K562 (cell line): ENCODE measurements at regions not wholly inside any gene's neighbourhood (a gene's known extent, or its start where the extent isn't known, plus 50 kb on each side); places are given as distances from the start of the nearest gene placed in this dataset.

ENCODE experiments used
- BCOR ChIP-seq: fragments of 450-650 bp; IDR thresholded peaks from 2 replicates; pipeline ENCODE4 v1.6.1; 2016
- ERF ChIP-seq: fragments of 450-650 bp; formaldehyde crosslinking; IDR thresholded peaks from 2 replicates; pipeline ENCODE4 v1.4.0; 2020; ENCODE audit warnings: mild to moderate bottlenecking, mixed read lengths
- HLTF ChIP-seq: fragments of 450-650 bp; IDR thresholded peaks from 2 replicates; pipeline ENCODE4 v1.6.1; 2016
- RBM39 ChIP-seq: fragments of 200-400 bp; formaldehyde crosslinking; optimal IDR thresholded peaks from 2 replicates; pipeline ENCODE3; 2018; ENCODE audit warnings: low read depth, low read length
- SMAD3 ChIP-seq: fragments of 450-650 bp; formaldehyde crosslinking; conservative IDR thresholded peaks from 2 replicates; pipeline ENCODE4 v1.4.0; 2020; ENCODE audit warnings: mild to moderate bottlenecking
- ZNF217 ChIP-seq: sonication (generic); formaldehyde crosslinking; IDR thresholded peaks from 2 replicates; pipeline ENCODE4 v1.8.0; 2022; ENCODE audit warnings: mild to moderate bottlenecking, missing genetic modification reagents
- TF ChIP-seq, protein P1 (sequence below): fragments of 250-450 bp; sonication (Bioruptor Pico); IDR thresholded peaks from 2 replicates; pipeline ENCODE4 v1.9.0; 2021; ENCODE audit warnings: mild to moderate bottlenecking, inconsistent platforms
- TF ChIP-seq, protein P2 (sequence below): fragments of 450-650 bp; IDR thresholded peaks from 2 replicates; pipeline ENCODE4 v1.7.0; 2016; ENCODE audit warnings: borderline replicate concordance
- TF ChIP-seq, protein P3 (sequence below): fragments of 200-800 bp; sonication (Bioruptor generic); IDR thresholded peaks from 2 replicates; pipeline ENCODE4 v1.6.1; 2017; ENCODE audit warnings: missing genetic modification characterization, missing compliant biosample characterization
- TF ChIP-seq, protein P4 (sequence below): sonication (generic); formaldehyde crosslinking; IDR thresholded peaks from 2 replicates; pipeline ENCODE4 v1.8.1; 2023; ENCODE audit warnings: mild to moderate bottlenecking, missing genetic modification reagents

DNA sequence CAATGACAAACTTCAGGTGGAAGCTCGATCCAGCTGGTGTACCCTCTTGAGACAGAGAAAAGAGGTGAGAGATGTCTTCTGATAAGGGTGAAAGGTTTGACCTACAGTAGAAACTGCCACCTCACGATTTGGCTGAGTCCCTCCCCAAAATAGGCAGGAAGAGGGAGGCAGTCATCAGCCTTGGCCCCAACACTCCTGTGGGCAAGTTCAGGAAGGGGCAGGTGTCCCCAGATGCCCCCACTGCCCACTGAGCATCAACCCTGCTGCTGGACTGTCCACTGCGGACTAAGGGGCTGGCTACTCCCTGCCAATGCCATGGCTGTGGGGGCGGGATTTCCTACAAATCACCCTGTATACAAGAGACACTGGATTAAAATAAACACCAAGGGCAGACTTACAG lies 441.4 kb downstream of the BUD13 start (continued):
- TF ChIP-seq, protein P1, sequence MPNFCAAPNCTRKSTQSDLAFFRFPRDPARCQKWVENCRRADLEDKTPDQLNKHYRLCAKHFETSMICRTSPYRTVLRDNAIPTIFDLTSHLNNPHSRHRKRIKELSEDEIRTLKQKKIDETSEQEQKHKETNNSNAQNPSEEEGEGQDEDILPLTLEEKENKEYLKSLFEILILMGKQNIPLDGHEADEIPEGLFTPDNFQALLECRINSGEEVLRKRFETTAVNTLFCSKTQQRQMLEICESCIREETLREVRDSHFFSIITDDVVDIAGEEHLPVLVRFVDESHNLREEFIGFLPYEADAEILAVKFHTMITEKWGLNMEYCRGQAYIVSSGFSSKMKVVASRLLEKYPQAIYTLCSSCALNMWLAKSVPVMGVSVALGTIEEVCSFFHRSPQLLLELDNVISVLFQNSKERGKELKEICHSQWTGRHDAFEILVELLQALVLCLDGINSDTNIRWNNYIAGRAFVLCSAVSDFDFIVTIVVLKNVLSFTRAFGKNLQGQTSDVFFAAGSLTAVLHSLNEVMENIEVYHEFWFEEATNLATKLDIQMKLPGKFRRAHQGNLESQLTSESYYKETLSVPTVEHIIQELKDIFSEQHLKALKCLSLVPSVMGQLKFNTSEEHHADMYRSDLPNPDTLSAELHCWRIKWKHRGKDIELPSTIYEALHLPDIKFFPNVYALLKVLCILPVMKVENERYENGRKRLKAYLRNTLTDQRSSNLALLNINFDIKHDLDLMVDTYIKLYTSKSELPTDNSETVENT (CRISPR knock-in tag), result no peak
- TF ChIP-seq RBM39 (no peak), ERF (CRISPR knock-in tag) (no peak), ZNF217 (CRISPR knock-in tag) (no peak), BCOR (no peak), HLTF (no peak), SMAD3 (CRISPR knock-in tag) (no peak)
- TF ChIP-seq, protein P2, sequence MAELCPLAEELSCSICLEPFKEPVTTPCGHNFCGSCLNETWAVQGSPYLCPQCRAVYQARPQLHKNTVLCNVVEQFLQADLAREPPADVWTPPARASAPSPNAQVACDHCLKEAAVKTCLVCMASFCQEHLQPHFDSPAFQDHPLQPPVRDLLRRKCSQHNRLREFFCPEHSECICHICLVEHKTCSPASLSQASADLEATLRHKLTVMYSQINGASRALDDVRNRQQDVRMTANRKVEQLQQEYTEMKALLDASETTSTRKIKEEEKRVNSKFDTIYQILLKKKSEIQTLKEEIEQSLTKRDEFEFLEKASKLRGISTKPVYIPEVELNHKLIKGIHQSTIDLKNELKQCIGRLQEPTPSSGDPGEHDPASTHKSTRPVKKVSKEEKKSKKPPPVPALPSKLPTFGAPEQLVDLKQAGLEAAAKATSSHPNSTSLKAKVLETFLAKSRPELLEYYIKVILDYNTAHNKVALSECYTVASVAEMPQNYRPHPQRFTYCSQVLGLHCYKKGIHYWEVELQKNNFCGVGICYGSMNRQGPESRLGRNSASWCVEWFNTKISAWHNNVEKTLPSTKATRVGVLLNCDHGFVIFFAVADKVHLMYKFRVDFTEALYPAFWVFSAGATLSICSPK, result no peak
- TF ChIP-seq, protein P3, sequence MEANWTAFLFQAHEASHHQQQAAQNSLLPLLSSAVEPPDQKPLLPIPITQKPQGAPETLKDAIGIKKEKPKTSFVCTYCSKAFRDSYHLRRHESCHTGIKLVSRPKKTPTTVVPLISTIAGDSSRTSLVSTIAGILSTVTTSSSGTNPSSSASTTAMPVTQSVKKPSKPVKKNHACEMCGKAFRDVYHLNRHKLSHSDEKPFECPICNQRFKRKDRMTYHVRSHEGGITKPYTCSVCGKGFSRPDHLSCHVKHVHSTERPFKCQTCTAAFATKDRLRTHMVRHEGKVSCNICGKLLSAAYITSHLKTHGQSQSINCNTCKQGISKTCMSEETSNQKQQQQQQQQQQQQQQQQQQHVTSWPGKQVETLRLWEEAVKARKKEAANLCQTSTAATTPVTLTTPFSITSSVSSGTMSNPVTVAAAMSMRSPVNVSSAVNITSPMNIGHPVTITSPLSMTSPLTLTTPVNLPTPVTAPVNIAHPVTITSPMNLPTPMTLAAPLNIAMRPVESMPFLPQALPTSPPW, result no peak
- TF ChIP-seq, protein P4, sequence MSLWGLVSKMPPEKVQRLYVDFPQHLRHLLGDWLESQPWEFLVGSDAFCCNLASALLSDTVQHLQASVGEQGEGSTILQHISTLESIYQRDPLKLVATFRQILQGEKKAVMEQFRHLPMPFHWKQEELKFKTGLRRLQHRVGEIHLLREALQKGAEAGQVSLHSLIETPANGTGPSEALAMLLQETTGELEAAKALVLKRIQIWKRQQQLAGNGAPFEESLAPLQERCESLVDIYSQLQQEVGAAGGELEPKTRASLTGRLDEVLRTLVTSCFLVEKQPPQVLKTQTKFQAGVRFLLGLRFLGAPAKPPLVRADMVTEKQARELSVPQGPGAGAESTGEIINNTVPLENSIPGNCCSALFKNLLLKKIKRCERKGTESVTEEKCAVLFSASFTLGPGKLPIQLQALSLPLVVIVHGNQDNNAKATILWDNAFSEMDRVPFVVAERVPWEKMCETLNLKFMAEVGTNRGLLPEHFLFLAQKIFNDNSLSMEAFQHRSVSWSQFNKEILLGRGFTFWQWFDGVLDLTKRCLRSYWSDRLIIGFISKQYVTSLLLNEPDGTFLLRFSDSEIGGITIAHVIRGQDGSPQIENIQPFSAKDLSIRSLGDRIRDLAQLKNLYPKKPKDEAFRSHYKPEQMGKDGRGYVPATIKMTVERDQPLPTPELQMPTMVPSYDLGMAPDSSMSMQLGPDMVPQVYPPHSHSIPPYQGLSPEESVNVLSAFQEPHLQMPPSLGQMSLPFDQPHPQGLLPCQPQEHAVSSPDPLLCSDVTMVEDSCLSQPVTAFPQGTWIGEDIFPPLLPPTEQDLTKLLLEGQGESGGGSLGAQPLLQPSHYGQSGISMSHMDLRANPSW, result no peak
